Ammon's horn (tissue), 1 donor: ENCODE measurements at regions not wholly inside any gene's neighbourhood (a gene's known extent, or its start where the extent isn't known, plus 50 kb on each side); places are given as distances from the start of the nearest gene placed in this dataset.

Experiments
- DNase-seq: peaks from one replicate; pipeline ENCODE4 v3.0.0-alpha.2; 2016; ENCODE audit warnings: low spot score

DNA sequence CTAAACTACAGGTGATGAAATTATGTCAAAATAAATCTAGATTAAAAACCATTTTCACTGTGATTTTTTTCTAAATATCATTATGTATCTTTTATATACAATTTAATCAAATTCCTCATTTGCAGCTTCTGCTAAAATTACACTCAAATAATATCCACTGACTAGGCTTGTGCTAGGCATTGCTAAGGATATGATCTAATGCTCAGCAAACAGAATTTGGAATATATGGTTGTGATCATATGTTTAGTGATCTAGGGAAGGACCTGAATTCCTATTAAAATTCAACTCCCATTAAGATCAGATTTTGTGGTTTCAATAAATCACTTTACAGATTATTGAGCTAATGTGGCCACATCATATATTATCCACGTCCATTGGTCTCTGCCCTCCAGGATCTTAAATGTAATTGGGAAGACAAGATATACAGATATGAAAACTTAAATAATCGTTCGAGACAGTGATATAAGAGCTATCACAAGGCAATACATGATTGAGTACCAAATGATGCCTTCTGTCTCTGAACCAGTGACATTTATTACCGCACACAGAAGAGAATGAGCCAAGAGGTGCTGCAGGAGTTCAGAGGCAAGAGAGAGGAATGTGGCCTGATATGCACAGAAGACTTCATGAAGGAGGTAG, 206.0 kb upstream of the RPS6KA3 start:
- no peak for DNase-seq

DNA sequence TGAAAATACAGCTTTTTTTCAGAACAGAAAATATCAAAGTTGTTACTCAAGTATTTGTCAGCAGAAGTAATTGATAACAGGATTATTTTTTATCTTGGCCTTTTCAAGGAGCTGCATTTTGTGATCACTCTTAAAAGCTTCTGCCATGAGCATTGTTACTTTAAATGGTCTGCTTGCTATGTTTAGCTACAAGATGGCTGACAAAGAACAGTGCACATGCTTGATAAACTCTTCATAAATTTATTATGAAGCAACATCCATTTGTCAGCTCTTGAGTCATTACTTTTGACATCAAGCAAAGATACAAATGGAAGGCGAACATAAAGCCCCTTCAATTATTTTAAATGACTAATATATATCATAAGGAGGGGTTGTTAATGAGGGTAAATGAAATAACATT, 205.4 kb upstream of the RPS6KA3 start:
- DNase-seq, result no peak

DNA sequence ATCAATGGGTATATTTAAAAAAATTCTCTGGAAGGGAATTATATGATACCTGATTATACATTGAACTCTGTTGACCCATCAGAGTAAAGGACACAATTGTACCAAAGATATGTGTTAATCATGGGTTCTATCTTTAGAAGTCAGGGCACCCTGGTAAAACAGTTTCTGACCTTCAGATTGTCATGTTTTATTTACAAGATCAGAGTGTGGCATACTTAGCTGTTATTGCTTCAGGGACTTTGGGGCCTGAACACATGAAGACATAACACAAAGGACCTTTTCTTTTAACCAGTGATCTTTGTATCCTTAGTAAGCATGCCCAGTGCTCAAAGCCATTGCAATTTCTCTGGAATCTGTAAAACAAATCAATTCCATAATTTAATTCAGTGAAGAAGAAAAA, 204.8 kb upstream of the RPS6KA3 start:
- DNase-seq, result no peak

DNA sequence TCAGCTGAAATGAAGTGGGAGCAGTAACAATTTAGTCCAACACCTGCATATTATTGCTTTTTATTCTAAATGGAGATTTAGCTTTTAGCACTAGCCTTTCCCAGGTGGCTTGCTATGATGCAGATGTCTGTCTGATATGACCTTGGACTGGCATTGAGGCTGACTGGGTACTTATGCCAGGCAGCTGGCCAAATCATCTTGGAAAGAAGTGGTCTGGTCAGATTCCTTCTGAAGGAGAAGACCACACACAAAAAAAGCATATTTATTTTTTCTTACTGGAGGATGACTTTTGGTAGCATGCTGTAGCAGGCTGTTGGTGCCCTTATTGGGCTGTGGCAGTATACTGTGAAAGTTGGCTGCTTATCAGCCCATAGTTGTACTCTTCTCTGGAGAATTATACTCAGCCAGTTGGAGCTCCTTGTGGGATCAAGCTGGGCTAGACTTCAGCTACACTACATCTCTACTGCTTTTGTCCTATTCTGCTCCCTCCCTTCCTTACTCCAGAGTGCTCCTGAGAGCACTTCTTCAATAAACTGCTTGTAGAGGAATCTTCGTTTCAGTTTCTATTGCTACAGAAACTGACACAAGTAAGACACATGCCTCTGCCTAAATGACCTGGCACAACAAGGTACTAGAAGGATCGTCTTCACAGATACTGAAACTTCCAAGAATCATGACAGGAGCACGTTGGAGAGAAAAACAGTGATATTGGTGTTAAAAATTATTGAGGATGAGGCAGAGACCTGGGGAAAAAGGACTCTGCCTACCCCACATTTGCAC, 196.8 kb upstream of the RPS6KA3 start:
- DNase-seq, result no peak

DNA sequence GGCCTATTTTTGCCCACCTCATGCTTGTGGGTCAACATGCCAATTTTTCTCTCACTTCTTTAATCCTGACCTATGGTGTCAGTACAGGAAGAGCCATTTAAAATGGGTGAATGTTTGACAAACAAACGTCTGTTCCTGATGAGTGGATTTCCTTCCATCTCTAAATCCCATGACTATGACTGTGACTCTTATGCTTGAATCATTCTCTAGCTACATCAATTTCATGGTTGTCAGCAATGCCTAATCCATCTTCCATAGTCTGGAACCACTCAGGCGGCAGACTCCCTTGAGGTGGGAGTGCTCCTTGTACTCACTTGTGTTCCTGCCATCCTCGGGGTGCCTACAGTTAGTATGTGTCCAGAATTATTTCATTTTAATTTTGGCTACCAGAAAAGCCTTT, 194.9 kb upstream of the RPS6KA3 start:
- DNase-seq, result no peak

DNA sequence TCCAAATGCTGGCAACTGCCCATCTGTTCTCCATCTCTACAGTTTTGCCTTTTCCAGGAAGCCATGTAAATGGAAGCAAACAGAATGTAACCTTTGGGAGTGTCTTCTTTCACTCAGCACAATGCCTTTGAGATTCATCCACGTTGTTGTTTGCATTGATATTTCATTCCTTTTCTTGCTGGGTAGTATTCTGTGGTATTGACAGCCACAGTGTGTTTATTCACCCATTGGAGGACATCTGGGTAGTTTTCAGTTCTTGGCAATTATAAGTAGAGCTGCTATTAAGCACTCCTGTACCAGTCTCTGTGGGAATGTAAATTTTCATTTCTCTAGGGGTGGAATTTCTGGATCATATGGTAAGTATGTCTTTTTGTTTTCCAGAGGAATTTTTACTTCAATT, 194.3 kb upstream of the RPS6KA3 start:
- DNase-seq, result no peak

DNA sequence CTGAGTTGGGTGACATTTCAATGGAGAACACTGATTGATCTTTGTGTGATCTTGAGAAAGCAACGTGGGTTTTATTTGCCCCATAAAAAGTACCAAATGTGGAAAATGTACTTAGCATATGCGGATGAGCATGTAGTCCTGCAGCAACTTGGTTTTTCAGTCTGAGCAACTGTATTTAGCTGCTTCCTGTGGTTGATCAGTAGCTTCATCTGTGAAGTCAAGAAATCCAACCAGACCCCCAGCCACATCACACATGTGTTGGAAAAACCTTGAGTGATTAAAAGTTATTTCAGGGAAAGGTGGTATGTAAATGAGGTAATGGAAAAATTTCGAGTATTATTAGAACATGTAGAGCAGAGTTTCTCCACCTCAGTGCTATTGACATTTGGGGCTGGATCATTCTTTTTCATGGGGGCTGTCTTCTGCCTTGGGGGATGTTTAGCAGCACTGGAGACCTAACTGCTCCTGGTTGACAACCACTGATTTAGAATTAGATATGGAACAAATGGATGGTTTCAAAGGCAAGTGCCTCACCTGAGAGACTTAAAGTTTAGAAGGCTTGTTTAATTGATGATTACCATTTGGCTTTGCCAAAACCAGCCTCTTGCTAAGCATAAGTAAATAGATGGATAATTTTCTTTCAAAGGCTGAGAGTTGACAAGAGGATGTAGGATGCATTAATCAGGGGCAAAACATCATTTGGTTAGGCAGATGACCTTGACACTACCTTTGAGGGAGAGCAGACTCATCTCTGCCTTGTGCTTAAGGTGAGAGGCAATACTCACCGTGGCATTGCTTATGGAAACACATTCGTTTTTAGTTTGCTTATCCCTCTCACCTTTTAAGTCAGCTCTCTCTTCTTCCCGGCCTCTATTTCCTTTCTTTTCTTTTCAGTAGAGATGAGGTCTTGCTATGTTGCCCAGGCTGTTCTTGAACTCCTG, 193.0 kb upstream of the RPS6KA3 start:
- no peak for DNase-seq

DNA sequence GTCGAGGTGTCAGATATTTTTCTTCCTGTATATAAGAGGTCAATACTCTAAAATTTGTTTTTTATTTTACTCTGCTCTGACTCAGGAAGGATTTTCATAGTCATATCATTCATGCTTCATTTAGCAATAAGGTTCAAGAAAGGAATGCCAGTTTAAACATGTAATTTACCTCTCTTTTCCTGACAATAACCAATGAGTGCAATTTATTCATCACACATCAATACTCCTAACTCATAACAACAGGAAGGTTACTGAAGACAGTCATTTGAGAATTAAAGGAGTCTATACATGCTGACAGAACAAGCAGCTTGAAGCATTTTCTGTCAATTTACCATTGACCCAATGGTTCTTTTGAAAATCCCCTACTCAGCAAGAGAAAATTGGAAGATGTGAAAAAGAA, 190.3 kb upstream of the RPS6KA3 start:
- no peak for DNase-seq

DNA sequence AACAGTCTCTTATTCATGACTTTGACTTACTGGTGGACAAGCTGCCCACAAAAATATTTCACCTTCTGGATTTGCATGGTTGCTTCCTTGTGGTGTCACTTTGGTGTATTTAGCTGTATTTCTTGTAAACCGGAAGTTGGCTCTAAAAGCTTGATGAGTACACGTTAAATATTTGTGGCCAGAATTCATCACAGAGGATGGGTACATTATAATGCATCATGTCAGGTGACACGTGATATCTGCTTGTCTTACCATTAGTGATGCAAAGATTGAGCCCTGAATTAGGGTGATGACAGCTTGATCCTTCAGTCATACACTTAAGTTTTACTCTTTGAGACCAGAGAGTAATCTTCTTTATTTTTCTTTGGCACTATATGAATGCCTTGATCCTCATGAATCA, 188.3 kb upstream of the RPS6KA3 start:
- DNase-seq, result no peak

DNA sequence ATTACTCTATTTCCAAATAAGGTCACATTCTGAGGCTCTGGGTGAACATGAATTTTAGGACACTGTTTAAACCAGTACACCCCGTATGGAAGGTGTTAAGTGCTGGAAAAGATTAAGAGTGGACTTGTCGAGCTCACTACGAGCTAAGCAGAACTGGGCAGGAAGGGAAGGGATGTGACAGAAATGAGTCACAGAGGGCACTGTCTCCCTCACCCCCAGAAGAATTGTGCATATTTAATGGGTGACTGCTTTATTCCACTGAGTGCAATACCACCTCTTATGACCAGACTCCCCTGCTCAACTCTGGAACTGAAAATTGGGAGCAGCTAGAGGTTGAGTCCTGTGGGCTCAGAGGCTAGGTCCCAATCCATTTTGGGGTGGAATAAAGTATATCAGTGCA, 187.4 kb upstream of the RPS6KA3 start:
- DNase-seq, result no peak

DNA sequence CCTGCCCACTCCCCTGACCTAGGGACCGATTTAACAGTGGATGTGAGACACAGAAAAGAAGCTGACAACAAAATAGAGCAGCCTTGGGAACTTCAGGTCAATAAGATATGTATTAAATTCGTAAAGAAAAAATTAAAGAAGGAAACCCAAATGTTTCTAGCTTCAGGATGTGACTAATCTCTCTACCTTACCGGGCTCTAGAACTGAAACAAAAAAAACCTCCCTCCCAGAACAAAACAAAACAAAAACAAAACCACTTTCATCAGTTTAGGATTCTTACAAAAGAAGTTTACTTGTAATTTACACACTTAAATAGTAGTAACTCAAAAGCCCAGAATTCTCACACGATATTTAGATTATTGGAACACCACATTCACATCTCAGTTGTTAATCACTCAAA, 185.8 kb upstream of the RPS6KA3 start:
- DNase-seq, result no peak

DNA sequence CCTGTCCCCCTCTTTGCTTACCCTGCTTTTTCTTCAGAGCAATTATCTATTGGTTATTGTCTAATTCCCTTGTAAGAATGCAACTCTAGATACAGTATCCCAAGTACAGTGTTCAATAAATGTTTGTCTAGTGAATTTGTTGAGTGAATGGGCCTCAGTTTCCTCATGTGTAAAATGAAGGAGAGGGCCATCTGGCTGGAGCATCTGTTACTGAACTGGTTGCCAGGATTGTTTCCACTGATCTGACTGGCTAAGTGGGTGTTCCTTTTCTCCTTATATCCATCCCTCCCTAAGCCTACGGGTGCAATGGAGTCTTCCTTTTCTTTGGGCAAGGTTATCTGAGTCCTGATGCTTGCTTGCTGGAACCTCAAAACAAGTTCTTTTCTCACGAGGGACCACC, 185.2 kb upstream of the RPS6KA3 start:
- no peak for DNase-seq

DNA sequence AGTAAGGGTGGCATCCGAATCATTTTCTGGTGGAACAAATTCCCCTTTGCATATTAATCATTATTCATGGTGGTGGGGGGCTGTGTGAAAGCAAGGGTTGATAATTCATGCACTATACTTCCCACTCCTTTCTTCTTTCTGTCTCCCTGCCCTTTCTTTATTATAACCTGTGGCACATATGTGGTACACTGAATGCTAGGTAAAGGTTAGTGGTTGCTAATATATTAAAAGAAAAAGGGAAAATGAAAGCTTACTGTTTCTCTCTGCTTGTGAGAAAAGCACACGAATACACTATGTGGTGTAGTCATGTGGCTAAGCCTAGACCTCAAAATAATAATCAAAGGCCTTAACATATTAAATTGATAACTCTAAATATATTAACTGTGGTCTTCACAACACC, 178.4 kb upstream of the RPS6KA3 start:
- DNase-seq, result no peak

DNA sequence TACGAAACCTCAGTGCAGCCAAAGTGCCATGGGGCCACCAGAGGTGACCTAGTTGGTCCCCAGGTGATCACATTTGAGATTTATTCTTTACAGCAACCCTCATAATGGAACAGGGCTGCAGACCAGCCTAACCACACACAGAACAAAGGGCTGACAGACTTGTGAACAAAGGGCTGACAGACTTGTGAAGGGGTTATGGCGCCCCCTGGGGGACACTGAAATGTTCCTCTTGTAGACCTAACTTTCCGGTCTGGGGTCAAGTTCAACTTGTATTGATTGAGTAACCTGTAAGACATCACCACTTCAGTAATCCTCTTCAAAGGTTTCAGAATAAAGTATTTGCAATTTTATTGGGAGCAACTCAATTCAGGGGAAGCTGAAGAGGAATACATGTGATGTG, 175.9 kb upstream of the RPS6KA3 start:
- DNase-seq, result peak; percentile 75

DNA sequence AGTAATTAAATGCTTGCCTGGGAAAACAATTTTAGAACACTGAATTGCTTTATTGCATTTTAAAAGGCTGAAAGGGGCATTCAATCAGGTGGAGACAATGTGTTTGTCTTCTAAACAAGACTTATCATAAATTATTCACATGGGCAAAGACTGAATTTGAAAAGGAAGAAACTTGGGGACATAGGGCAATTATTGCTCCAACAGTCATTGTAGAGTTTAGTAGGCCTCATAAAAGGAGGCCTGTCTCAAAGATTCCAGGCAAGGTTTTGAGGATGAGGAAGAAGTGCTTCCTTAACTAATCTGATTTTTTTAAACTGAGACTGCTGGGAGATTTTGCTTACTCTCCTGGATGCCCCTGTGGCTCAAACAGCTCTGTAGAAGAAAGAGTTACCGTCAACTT, 174.4 kb upstream of the RPS6KA3 start:
- DNase-seq, result no peak

DNA sequence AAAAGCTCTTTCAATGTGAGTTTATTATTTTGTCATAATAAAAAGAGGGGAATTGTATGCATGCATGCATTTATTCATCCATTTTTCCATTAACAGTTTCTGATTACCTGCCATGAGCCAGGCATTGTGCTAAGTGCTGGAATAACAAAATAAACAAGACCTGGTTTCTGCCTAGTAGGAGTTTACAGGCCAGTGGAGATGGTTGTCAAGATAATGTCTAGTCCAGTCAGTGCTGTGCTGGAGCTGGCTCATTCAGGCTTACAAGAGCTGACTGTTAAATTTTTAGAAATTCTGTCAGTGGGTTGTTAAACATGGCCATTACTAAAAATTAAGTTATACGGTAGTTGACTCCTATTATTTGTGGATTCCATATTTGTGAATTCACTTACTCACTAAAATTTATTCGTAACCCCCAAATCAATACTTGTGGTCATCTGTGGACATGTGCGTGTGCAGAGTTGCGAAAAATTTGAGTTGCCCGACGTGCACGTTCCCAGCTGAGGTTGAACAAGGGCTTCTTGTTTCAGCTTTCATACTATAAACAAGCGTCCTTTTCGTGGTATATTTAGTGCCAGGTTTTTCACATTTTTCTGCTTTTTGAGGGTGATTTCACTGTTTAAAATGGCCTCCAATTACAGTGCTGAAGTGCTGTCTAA, 172.3 kb upstream of the RPS6KA3 start:
- no peak for DNase-seq

DNA sequence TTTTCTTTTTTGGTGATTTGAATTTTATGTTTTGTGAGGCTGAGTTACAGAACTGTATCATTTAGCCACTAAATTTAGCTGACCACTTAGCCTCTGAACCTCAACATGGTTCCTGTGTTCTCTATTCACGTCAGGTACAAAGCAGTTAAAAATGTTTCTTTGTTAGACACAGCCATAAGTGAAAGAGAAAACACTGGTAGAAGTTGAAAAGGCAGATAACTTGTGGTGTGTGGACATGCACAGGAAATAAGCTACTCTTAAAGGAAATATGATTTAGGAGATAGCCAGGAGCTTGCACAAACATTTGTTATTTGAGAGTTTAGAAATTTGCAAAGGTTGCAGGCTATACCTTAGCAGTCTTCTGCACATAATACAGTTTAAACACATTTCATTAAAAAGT, 171.0 kb upstream of the RPS6KA3 start:
- DNase-seq, result no peak

DNA sequence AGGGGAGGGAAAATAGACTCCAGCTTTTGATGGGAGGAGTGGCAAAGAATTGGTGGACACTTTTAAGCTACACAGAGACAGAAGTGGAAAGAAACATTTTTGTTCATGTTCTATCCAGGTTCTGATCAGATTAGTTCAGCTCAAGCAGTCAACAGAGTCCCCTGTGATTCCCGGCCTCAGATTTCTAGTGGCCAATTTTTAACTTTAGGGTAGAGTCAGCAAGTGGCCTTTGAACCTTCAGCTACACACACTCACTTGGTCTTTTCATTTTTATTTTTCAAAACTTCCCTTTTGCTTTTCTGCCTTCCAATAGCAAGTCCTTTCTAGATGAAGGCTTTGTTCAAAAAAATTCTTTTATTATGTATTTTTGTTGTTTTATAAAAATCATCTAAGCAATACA, 169.2 kb upstream of the RPS6KA3 start:
- no peak for DNase-seq

DNA sequence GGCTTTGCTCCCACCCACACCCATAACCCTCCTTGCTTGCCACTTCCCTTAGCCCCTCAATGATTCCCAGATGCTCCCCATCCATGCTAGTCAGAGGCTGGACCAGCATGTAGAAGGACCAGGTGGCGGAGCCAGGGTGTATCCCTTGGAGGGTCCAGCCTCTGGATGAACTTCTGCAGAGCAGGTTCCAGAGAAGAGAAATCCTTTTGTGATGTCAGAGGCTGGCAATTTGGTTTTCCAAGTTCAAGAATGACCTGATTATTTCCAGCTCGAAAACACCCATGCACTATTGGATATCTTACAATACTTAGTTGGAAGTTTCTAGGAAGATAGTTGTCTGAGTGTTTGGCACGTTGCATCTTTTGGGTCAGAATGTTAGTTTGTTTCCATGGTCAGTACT, 168.3 kb upstream of the RPS6KA3 start:
- DNase-seq, result no peak

DNA sequence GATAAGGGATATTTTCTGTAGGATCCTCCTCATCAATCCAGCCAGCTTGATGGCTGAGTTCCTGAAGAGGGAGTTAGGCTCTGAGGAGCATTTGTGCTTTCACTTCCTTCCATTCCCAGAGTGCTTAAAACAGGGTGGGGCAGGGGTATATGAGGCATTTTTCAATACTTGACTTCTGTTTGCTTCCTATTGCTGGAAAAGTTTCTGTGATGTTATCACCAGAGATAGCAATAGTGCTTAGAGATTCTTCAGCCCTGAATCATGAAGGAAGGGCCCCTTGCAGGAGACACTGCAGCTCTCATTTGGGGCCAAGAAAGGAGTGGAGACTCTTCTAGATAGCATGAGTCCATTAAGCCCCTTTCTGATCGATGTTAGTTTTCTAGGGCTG, 166.7 kb upstream of the RPS6KA3 start:
- no peak for DNase-seq

DNA sequence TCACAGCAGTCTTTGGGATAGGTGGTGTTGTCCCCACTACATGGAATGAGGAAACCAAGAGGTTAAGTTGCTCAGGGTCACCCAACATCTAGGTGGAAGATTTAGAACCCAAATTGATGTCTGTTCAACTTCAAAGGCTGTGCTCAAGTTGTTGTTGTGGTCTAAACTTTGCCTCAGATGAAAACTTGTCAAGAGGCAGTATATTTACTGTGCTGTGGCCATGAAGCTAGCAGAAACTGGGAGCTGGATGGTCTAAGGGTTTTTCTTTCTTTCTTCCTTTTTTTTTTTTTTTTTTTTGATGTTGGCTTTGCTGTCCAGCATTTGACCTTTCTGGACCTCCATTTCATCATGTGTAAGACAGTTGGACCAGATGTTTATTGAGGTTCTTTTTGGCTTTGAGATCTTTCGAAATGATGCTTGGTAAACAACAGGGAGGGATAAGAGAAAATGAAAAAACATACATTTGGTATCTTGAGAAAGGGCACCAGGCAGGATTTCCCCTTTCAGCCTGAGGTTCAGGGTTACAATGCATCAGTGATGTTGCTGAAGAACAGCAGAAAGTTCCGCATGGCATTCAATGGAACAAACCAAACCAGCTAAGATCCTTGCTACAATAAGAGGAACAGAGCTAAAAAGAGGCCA, 166.2 kb upstream of the RPS6KA3 start:
- DNase-seq, result peak; percentile 3

DNA sequence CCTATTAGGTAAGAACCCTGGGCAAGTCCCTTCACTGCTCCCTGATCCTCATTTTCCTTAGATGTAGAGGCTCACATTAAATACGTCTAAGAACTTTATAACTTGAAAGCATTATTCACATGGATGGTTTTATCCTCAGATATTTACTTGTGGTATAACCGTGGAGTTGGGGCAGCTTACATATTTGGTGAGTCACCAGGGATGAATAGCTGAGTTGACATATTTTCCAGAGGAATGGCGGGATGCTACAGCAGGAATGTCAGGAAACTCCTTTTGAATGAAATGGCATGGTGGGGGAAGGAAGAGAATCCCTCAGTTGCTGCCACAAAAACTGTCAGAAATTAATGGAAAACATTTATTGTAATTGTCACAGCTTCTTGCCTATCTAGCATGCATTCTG, 165.3 kb upstream of the RPS6KA3 start:
- DNase-seq, result no peak
